Liver (tissue), 8 donors: ENCODE measurements at regions not wholly inside any gene's neighbourhood (a gene's known extent, or its start where the extent isn't known, plus 50 kb on each side); places are given as distances from the start of the nearest gene placed in this dataset.

ENCODE experiments used
- DNase-seq: peaks from one replicate; pipeline ENCODE4 v3.0.0-alpha.2; 2017; ENCODE audit warnings: low spot score
- H3K27ac ChIP-seq, 2 donors: one replicate each; pipeline ENCODE4 v1.7.0; 2013; ENCODE audit warnings: inconsistent platforms in 2 of 2, low read length in 2 of 2, control low read depth in 1 of 2, low read depth in 1 of 2, mild to moderate bottlenecking in 1 of 2
- H3K27me3 ChIP-seq, 4 donors: one replicate each; pipeline versions ENCODE4 v1.6.1 to v1.7.0; 2013; ENCODE audit warnings: low read length in 3 of 4, inconsistent platforms in 1 of 4, mild to moderate bottlenecking in 1 of 4, moderate library complexity in 1 of 4; ENCODE audit not compliant: control insufficient read depth in 4 of 4, insufficient read depth in 4 of 4
- H3K36me3 ChIP-seq, 4 donors: one replicate each; pipeline versions ENCODE4 v1.6.1 to v1.7.0; 2013; ENCODE audit warnings: low read length in 3 of 4, mild to moderate bottlenecking in 3 of 4, low read depth in 1 of 4, moderate library complexity in 1 of 4; ENCODE audit not compliant: control insufficient read depth in 4 of 4, insufficient read depth in 3 of 4
- H3K4me1 ChIP-seq, 4 donors: one replicate each; pipeline versions ENCODE4 v1.6.1 to v1.7.0; 2013; ENCODE audit warnings: low read length in 3 of 4, mild to moderate bottlenecking in 3 of 4, moderate library complexity in 1 of 4; ENCODE audit not compliant: control insufficient read depth in 4 of 4, insufficient read depth in 4 of 4
- H3K4me3 ChIP-seq, 3 donors: one replicate each; pipeline versions ENCODE4 v1.6.1 to v1.7.0; 2013; ENCODE audit warnings: low read length in 3 of 3, control low read depth in 1 of 3, low read depth in 1 of 3, mild to moderate bottlenecking in 1 of 3
- H3K9ac ChIP-seq, 2 donors: one replicate each; pipeline ENCODE4 v1.7.0; 2013; ENCODE audit warnings: low read length in 2 of 2, mild to moderate bottlenecking in 2 of 2, moderate library complexity in 2 of 2, control low read depth in 1 of 2, low read depth in 1 of 2
- H3K9me3 ChIP-seq, 4 donors: one replicate each; pipeline versions ENCODE4 v1.6.1 to v1.7.0; 2013; ENCODE audit warnings: low read length in 3 of 4; ENCODE audit not compliant: control insufficient read depth in 4 of 4
- ATF3 ChIP-seq: IDR thresholded peaks from 2 replicates; pipeline ENCODE4 v1.6.1; 2016; ENCODE audit warnings: antibody characterized with exemption
- CTCF ChIP-seq: fragments of 150-350 bp; IDR thresholded peaks from 2 replicates; pipeline ENCODE4 v1.5.1; 2017; ENCODE audit warnings: improper control_type of control experiment, low read depth, low read length; ENCODE audit not compliant: missing input control
- EGR1 ChIP-seq, 2 donors: IDR thresholded peaks; 2 replicates each; pipeline ENCODE4 v1.6.1; 2016 to 2018; ENCODE audit warnings: antibody characterized with exemption in 2 of 2, low read depth in 2 of 2
- FOXA1 ChIP-seq: IDR thresholded peaks from 2 replicates; pipeline ENCODE4 v1.6.1; 2016; ENCODE audit warnings: antibody characterized with exemption
- FOXA2 ChIP-seq: IDR thresholded peaks from 2 replicates; pipeline ENCODE4 v1.6.1; 2016; ENCODE audit warnings: antibody characterized with exemption
- GABPA ChIP-seq, 2 donors: IDR thresholded peaks in 1 of 2; conservative IDR thresholded peaks in 1 of 2; 2 replicates each; pipeline ENCODE4 v1.6.1; 2016; ENCODE audit warnings: antibody characterized with exemption in 2 of 2, mild to moderate bottlenecking in 1 of 2, moderate library complexity in 1 of 2
- HNF4A ChIP-seq, 2 donors: conservative IDR thresholded peaks; 2 replicates each; pipeline ENCODE4 v1.6.1; 2016; ENCODE audit warnings: antibody characterized with exemption in 2 of 2, mild to moderate bottlenecking in 2 of 2
- HNF4G ChIP-seq: IDR thresholded peaks from 2 replicates; pipeline ENCODE4 v1.6.1; 2016; ENCODE audit warnings: antibody characterized with exemption
- JUND ChIP-seq, 2 donors: IDR thresholded peaks; 2 replicates each; pipeline ENCODE4 v1.6.1; 2016; ENCODE audit warnings: antibody characterized with exemption in 2 of 2
- MAX ChIP-seq: IDR thresholded peaks from 2 replicates; pipeline ENCODE4 v1.6.1; 2016; ENCODE audit warnings: antibody characterized with exemption
- NR2F2 ChIP-seq: IDR thresholded peaks from 2 replicates; pipeline ENCODE4 v1.6.1; 2016; ENCODE audit warnings: antibody characterized with exemption
- RAD21 ChIP-seq, 2 donors: IDR thresholded peaks; 2 replicates each; pipeline ENCODE4 v1.6.1; 2016; ENCODE audit warnings: antibody characterized with exemption in 2 of 2, mild to moderate bottlenecking in 2 of 2
- REST ChIP-seq: IDR thresholded peaks from 2 replicates; pipeline ENCODE4 v1.6.1; 2016; ENCODE audit warnings: antibody characterized with exemption, mild to moderate bottlenecking
- RXRA ChIP-seq, 2 donors: IDR thresholded peaks; 2 replicates each; pipeline ENCODE4 v1.6.1; 2017 to 2018; ENCODE audit warnings: antibody characterized with exemption in 2 of 2, mild to moderate bottlenecking in 1 of 2
- SP1 ChIP-seq: IDR thresholded peaks from 2 replicates; pipeline ENCODE4 v1.6.1; 2018; ENCODE audit warnings: antibody characterized with exemption, mild to moderate bottlenecking
- TAF1 ChIP-seq: conservative IDR thresholded peaks from 2 replicates; pipeline ENCODE4 v1.6.1; 2016; ENCODE audit warnings: antibody characterized with exemption, mild to moderate bottlenecking
- YY1 ChIP-seq: IDR thresholded peaks from 2 replicates; pipeline ENCODE4 v1.6.1; 2016; ENCODE audit warnings: antibody characterized with exemption, mild to moderate bottlenecking
- ZBTB33 ChIP-seq: IDR thresholded peaks from 2 replicates; pipeline ENCODE4 v1.6.1; 2016; ENCODE audit warnings: antibody characterized with exemption
- WGBS: extraction: QIAGEN DNeasy Blood & Tissue Kit; methylation state at CpG from one replicate; pipeline ENCODE4 v1.1.7; 2013; 5-methylcytosine and 5-hydroxymethylcytosine counted together
- donor health status: healthy.
- donor health status: healthy.
- donor health status: healthy.
- donor health status: healthy.
- donor health status: healthy.

GRCh38 chr6:88294702-88295101 lies 128.6 kb upstream of the CNR1 start:
- 81% methylated on average over 1 of the region's 1 CpG for WGBS
- Histone ChIP-seq H3K4me1 (no peaks in the 10 kb centered on the region), H3K36me3 (no peaks in the 10 kb centered on the region), H3K27me3 (no peaks in the 10 kb centered on the region), H3K4me3 (no peak overlapping the region), H3K27ac (no peak overlapping the region), H3K9me3 (peaks cover 0 to 5% (median 2%) of the 10 kb centered on the region in 4 donors), H3K9ac (no peak overlapping the region)
- DNase-seq = no peak
- TF ChIP-seq HNF4A (conservative IDR thresholded peaks at IDR 0.05) (no peak), FOXA2 (no peak), JUND (IDR thresholded peaks at IDR 0.05) (no peak), MAX (no peak), HNF4G (no peak)

GRCh38 chr6:88290411-88290810 lies 124.3 kb upstream of the CNR1 start:
- DNase-seq = no peak
- WGBS = 82% methylated on average over 2 of the region's 2 CpGs

More at GRCh38 chr6:88290411-88290810, 124.3 kb upstream of the CNR1 start:
- Histone ChIP-seq H3K4me3 (no peak overlapping the region), H3K9me3 (peaks cover 0 to 16% (median 4%) of the 10 kb centered on the region in 4 donors), H3K9ac (no peak overlapping the region), H3K4me1 (no peaks in the 10 kb centered on the region), H3K27me3 (peaks cover 0 to 2% (median 0%) of the 10 kb centered on the region in 4 donors), H3K36me3 (no peaks in the 10 kb centered on the region), H3K27ac (no peak overlapping the region)
- TF ChIP-seq RAD21 (IDR thresholded peaks at IDR 0.05) (no peak), FOXA2 (no peak), GABPA (IDR thresholded peaks at IDR 0.05 in 1 of 2, conservative IDR thresholded peaks at IDR 0.05 in 1 of 2) (no peak), TAF1 (no peak), ZBTB33 (no peak), YY1 (no peak), CTCF (no peak), MAX (no peak), FOXA1 (no peak), HNF4A (conservative IDR thresholded peaks at IDR 0.05) (no peak), RXRA (IDR thresholded peaks at IDR 0.05) (no peak), ATF3 (no peak), NR2F2 (no peak), JUND (IDR thresholded peaks at IDR 0.05) (no peak), SP1 (no peak), REST (no peak), EGR1 (IDR thresholded peaks at IDR 0.05; ENCODE audit: low read depth in 2 of 2) (no peak), HNF4G (no peak)
